ENCODE measurements at regions not wholly inside any gene's neighbourhood (a gene's known extent, or its start where the extent isn't known, plus 50 kb on each side); places are given as distances from the start of the nearest gene placed in this dataset.

DNA sequence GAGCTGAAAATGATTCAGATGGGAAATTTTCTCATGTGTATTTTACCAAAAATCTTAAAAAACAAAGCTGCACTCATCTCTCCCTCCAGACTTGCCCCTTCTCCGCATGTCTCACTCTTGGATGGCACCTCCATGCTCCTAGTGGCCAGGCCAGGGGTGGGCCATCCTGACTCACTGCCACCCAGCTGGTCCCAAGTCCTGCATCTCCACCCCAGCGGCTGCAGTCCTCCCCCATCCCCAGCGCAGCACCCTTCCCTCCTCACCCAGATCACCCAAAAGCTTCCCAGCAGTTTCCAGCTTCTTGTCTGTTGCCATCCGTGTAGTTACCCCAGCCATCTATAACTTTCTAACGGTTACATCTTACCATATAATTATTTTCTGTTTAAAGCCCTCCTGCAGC lies 53.0 kb upstream of the INSIG1 start:
- no peak for DNase-seq (ENCODE audit: insufficient read length, low spot score)
- no peak for FAIRE-seq
- TF ChIP-seq POLR2A (IDR thresholded peaks at IDR 0.05; ENCODE audit: low read depth, low read length), result no peak

DNA sequence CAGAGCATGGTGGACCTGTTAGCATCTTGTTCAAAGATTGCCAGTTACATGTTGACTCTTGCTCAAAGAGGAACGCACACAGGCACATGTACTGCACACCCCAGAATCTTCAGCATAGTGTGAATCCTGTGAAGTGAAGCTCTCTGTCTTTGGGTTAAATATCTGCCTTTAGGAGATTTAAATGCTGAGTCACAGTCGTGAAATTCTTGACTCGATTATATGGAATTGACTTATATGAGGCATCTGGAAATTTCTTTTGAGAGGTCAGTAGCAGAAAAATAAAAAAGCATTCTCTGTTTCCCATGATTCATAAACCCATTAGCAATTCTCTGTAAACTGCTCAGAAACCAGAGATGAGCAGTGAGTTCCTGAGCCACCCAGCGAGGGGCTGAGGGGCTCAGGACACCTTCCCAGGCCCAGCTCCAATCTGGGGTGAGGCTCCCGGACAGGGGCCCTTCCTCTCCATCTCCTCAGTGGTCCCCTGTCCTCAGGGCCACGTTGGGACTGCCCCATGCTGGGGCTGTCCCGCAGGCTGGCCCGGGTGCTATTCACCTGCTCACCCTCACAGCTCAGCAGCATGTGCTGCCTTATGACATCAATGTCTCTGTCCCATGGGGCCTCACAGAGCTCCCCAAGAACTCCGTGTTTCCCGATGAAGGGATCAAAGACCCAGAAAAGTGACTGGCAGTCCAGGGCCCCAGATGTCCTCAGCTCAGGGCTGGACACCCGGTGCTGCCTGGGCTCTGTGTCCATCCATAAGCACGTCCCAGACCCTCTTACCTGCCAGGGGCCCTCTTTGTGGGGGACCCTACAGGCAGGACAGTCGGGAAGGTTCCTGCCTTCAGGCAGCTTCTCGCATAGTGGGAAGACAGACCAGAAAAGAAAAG lies 50.0 kb upstream of the INSIG1 start:
- FAIRE-seq (no peak), DNase-seq (ENCODE audit: insufficient read length, low spot score) (no peak)
- TF ChIP-seq POLR2A (IDR thresholded peaks at IDR 0.05; ENCODE audit: low read depth, low read length), result no peak
